ENCODE measurements at regions not wholly inside any gene's neighbourhood (a gene's known extent, or its start where the extent isn't known, plus 50 kb on each side); places are given as distances from the start of the nearest gene placed in this dataset.

GRCh38 chr2:155023674-155024073 is 325.2 kb downstream of the KCNJ3 start (continued):
- TF ChIP-seq, protein P1, sequence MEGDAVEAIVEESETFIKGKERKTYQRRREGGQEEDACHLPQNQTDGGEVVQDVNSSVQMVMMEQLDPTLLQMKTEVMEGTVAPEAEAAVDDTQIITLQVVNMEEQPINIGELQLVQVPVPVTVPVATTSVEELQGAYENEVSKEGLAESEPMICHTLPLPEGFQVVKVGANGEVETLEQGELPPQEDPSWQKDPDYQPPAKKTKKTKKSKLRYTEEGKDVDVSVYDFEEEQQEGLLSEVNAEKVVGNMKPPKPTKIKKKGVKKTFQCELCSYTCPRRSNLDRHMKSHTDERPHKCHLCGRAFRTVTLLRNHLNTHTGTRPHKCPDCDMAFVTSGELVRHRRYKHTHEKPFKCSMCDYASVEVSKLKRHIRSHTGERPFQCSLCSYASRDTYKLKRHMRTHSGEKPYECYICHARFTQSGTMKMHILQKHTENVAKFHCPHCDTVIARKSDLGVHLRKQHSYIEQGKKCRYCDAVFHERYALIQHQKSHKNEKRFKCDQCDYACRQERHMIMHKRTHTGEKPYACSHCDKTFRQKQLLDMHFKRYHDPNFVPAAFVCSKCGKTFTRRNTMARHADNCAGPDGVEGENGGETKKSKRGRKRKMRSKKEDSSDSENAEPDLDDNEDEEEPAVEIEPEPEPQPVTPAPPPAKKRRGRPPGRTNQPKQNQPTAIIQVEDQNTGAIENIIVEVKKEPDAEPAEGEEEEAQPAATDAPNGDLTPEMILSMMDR (conservative IDR thresholded peaks at IDR 0.05; ENCODE audit: low read depth in 2 of 2): no peak
- no peak for TF ChIP-seq POLR2AphosphoS5 (IDR thresholded peaks at IDR 0.05; ENCODE audit: low read depth)
- TF ChIP-seq CREB1 (CRISPR knock-in tag; IDR thresholded peaks at IDR 0.05; ENCODE audit: low read depth): no peak

DNA sequence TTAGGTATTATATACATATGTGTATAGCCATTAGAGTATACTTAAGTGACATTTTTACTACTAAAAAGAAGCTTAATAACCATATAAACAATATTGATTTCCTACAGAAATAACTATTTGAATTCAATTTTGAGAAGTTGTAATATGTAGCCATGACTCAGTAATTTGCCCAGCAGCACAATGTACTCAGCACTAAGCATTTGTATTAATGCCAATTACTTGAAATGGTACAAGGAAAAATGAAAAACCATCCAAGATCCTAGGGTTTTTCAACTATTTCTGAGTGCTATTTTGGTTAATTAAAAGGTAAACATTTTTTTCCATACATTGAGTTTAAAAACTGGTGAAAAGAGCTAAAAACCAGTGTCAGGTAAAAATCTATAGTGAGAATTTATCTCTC is 324.0 kb downstream of the KCNJ3 start:
- Histone ChIP-seq H2AFZ (no peak overlapping the region), H3F3A (replicated peaks; ENCODE audit: low read depth) (no peaks in the 10 kb centered on the region), H3K79me2 (replicated peaks; ENCODE audit: insufficient read depth) (no peaks in the 10 kb centered on the region), H3K27me3 (ENCODE audit: insufficient read depth) (no peaks in the 10 kb centered on the region), H3K36me3 (ENCODE audit: insufficient read depth) (no peaks in the 10 kb centered on the region), H3K4me1 (ENCODE audit: insufficient read depth) (no peaks in the 10 kb centered on the region), H3K9me2 (ENCODE audit: insufficient read depth) (no peaks in the 10 kb centered on the region), H4K20me1 (replicated peaks; ENCODE audit: insufficient read depth) (no peaks in the 10 kb centered on the region), H3K27ac (ENCODE audit: low read depth) (no peak overlapping the region), H3K4me3 (no peak overlapping the region), H3K4me2 (no peak overlapping the region)
- H3K9me3 Mint-ChIP-seq: no peaks in the 10 kb centered on the region
- ATAC-seq (no peak), DNase-seq (ENCODE audit: low spot score) (no peak)
- no peak overlapping the region for H3K4me3 Mint-ChIP-seq
- no peaks in the 10 kb centered on the region for H3K36me3 Mint-ChIP-seq (ENCODE audit: low read depth)
- no peaks in the 10 kb centered on the region for H3K4me1 Mint-ChIP-seq
- peaks cover 2% of the 10 kb centered on the region for H3K27me3 Mint-ChIP-seq (ENCODE audit: insufficient read depth, low read depth, poor library complexity)
- H3K27ac Mint-ChIP-seq: no peak overlapping the region
- TF ChIP-seq CREB1 (CRISPR knock-in tag; IDR thresholded peaks at IDR 0.05; ENCODE audit: low read depth): no peak
- TF ChIP-seq EZH2phosphoT487 (IDR thresholded peaks at IDR 0.05; ENCODE audit: unreplicated experiment): no peak
- TF ChIP-seq NANOG (IDR thresholded peaks at IDR 0.05; ENCODE audit: borderline replicate concordance): no peak
- no peak for TF ChIP-seq ZNF331 (CRISPR knock-in tag; IDR thresholded peaks at IDR 0.05; ENCODE audit: low read depth)
- TF ChIP-seq ZNF114 (CRISPR knock-in tag; IDR thresholded peaks at IDR 0.05): no peak
- TF ChIP-seq, protein P2, sequence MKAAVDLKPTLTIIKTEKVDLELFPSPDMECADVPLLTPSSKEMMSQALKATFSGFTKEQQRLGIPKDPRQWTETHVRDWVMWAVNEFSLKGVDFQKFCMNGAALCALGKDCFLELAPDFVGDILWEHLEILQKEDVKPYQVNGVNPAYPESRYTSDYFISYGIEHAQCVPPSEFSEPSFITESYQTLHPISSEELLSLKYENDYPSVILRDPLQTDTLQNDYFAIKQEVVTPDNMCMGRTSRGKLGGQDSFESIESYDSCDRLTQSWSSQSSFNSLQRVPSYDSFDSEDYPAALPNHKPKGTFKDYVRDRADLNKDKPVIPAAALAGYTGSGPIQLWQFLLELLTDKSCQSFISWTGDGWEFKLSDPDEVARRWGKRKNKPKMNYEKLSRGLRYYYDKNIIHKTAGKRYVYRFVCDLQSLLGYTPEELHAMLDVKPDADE (IDR thresholded peaks at IDR 0.05): no peak
- no peak for TF ChIP-seq POLR2AphosphoS5 (IDR thresholded peaks at IDR 0.05; ENCODE audit: low read depth)
- TF ChIP-seq ZNF462 (CRISPR knock-in tag; IDR thresholded peaks at IDR 0.05): no peak
- no peak for TF ChIP-seq REST (IDR thresholded peaks at IDR 0.05; ENCODE audit: unreplicated experiment)
- TF ChIP-seq, protein P1 (conservative IDR thresholded peaks at IDR 0.05; ENCODE audit: low read depth in 2 of 2): no peak

All from GM23338 (cell line).